GM12891 (cell line): ENCODE measurements at regions not wholly inside any gene's neighbourhood (a gene's known extent, or its start where the extent isn't known, plus 50 kb on each side); places are given as distances from the start of the nearest gene placed in this dataset.

Experiments used
- POLR2A ChIP-seq: IDR thresholded peaks from 2 replicates; pipeline ENCODE4 v1.6.1; 2011; ENCODE audit warnings: low read depth, low read length, control low read depth
- POLR2AphosphoS5 ChIP-seq: IDR thresholded peaks from 2 replicates; pipeline ENCODE4 v1.6.1; 2011; ENCODE audit warnings: low read depth, low read length, control low read depth
- SPI1 ChIP-seq: IDR thresholded peaks from 2 replicates; pipeline ENCODE4 v1.6.1; 2011; ENCODE audit warnings: low read depth, low read length, control low read depth

DNA sequence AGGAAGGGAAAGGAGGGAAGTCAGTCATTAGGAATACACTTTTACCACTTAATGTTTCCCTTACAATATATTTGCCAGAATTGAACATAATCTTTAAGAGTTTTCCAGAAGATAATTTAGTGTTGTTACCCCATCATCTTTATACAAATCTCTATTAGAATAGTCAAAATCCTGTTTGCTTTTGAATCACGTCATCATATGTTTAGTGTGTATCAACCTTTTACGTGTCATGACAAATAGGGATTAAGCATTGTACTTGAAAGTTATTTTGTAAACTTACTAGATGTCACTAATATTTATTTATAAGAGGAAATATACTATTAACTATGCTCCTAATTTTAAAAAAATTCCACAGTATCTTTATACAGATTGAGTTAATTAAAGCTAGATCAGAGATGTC is 1899.5 kb downstream of the MAT2B start:
- no peak for TF ChIP-seq POLR2AphosphoS5
- TF ChIP-seq POLR2A = no peak
- no peak for TF ChIP-seq SPI1
